MCF 10A (cell line): ENCODE measurements at regions not wholly inside any gene's neighbourhood (a gene's known extent, or its start where the extent isn't known, plus 50 kb on each side); places are given as distances from the start of the nearest gene placed in this dataset.

Source experiments
- BruUV-seq: library from RNA; stranded (reverse); fragments of 400-500 nt; replicated peaks from 2 replicates; lab custom pipeline; 2021; lab: Mats Ljungman, UMichigan
- CTCF ChIA-PET: fragments of 300-600 bp; sonication (Branson Sonifier 250); formaldehyde crosslinking; extraction: SDS; loops from one replicate; lab custom pipeline; 2021; ENCODE audit warnings: antibody characterized with exemption, inconsistent platforms; lab: Yijun Ruan, JAX
- POLR2A ChIA-PET: fragments of 300-600, 350-650 bp; sonication (Branson Sonifier 250); formaldehyde crosslinking; extraction: SDS; loops from one replicate; lab custom pipeline; 2020; ENCODE audit warnings: antibody characterized with exemption, inconsistent platforms; lab: Yijun Ruan, JAX
- DNase-seq: peaks from one replicate; pipeline ENCODE4 v3.0.0-alpha.2; 2018; ENCODE audit not compliant: unreplicated experiment
- H3K27ac Mint-ChIP-seq: one replicate; pipeline ENCODE4 v1.8.0; 2022; ENCODE audit warnings: mild to moderate bottlenecking, low read depth, mixed read lengths; ENCODE audit not compliant: unreplicated experiment
- H3K27me3 Mint-ChIP-seq: one replicate; pipeline ENCODE4 v1.8.0; 2022; ENCODE audit warnings: mixed read lengths; ENCODE audit not compliant: insufficient read depth, unreplicated experiment
- H3K36me3 Mint-ChIP-seq: one replicate; pipeline ENCODE4 v1.8.0; 2022; ENCODE audit warnings: mild to moderate bottlenecking, moderate library complexity, mixed read lengths; ENCODE audit not compliant: insufficient read depth, unreplicated experiment
- H3K4me1 Mint-ChIP-seq: one replicate; pipeline ENCODE4 v1.8.0; 2022; ENCODE audit warnings: mixed read lengths; ENCODE audit not compliant: insufficient read depth, unreplicated experiment
- H3K4me3 Mint-ChIP-seq: one replicate; pipeline ENCODE4 v1.8.0; 2022; ENCODE audit warnings: mild to moderate bottlenecking, moderate library complexity, mixed read lengths; ENCODE audit not compliant: unreplicated experiment
- H3K9me3 Mint-ChIP-seq: one replicate; pipeline ENCODE4 v1.8.0; 2022; ENCODE audit warnings: mixed read lengths; ENCODE audit not compliant: unreplicated experiment
- CTCF ChIP-seq: fragments of 200-600 bp; IDR thresholded peaks from one replicate; pipeline ENCODE4 v1.8.0; 2022; ENCODE audit warnings: antibody characterized with exemption, mild to moderate bottlenecking; ENCODE audit not compliant: unreplicated experiment
- intact Hi-C: fragments of 100-400 bp; cut with micrococcal nuclease; formaldehyde crosslinking; loops from 2 replicates; pipeline ENCODE4 v1.14.1; 2022

GRCh38 chr13:47298506-47298905 is 401.7 kb upstream of the HTR2A start:
- ChIA-PET POLR2A (no interaction called here), CTCF (no interaction called here)
- H3K27me3 Mint-ChIP-seq, result no peaks in the 10 kb centered on the region
- no peak for TF ChIP-seq CTCF
- H3K36me3 Mint-ChIP-seq, result no peaks in the 10 kb centered on the region
- H3K4me1 Mint-ChIP-seq, result no peaks in the 10 kb centered on the region
- BruUV-seq, result no TSS peak
- intact Hi-C loops, result no loop called here
- H3K27ac Mint-ChIP-seq, result no peak overlapping the region
- no peak overlapping the region for H3K4me3 Mint-ChIP-seq
- DNase-seq, result no peak
- H3K9me3 Mint-ChIP-seq, result no peaks in the 10 kb centered on the region

GRCh38 chr13:47294691-47295090 is 397.8 kb upstream of the HTR2A start:
- Mint-ChIP-seq H3K27ac (no peak overlapping the region), H3K9me3 (no peaks in the 10 kb centered on the region), H3K36me3 (no peaks in the 10 kb centered on the region), H3K4me3 (no peak overlapping the region), H3K4me1 (no peaks in the 10 kb centered on the region), H3K27me3 (no peaks in the 10 kb centered on the region)
- DNase-seq, result no peak
- ChIA-PET POLR2A (interaction anchor here (0.6 kb wide), 1 partner anchor 286 kb away, joined by 3 read pairs; no protein-coding TSS in a partner anchor), CTCF (no interaction called here)
- BruUV-seq, result no TSS peak
- intact Hi-C loops, result no loop called here
- no peak for TF ChIP-seq CTCF

GRCh38 chr13:47291107-47291656 is 394.3 kb upstream of the HTR2A start:
- Mint-ChIP-seq H3K4me3 (no peak overlapping the region), H3K9me3 (no peaks in the 10 kb centered on the region), H3K27ac (no peak overlapping the region), H3K27me3 (no peaks in the 10 kb centered on the region), H3K36me3 (no peaks in the 10 kb centered on the region), H3K4me1 (no peaks in the 10 kb centered on the region)
- BruUV-seq, result no TSS peak
- no peak for DNase-seq
- TF ChIP-seq CTCF, result no peak
- ChIA-PET CTCF (interaction anchor here (0.5 kb wide), 1 partner anchor 307 kb away, joined by 3 read pairs; no protein-coding TSS in a partner anchor), POLR2A (interaction anchor here (0.7 to 1.5 kb wide), 2 partner anchors 9 to 27 kb away, joined by 3 to 5 read pairs; no protein-coding TSS in a partner anchor)
- intact Hi-C loops, result no loop called here

- DNase-seq, result no peak
- TF ChIP-seq CTCF, result no peak
- intact Hi-C loops, result no loop called here
- BruUV-seq, result no TSS peak
- no peak overlapping the region for H3K27ac Mint-ChIP-seq
- POLR2A ChIA-PET, result no interaction called here
- no peaks in the 10 kb centered on the region for H3K27me3 Mint-ChIP-seq
- no peaks in the 10 kb centered on the region for H3K9me3 Mint-ChIP-seq
- H3K4me3 Mint-ChIP-seq, result no peak overlapping the region
- CTCF ChIA-PET, result no interaction called here
- no peaks in the 10 kb centered on the region for H3K36me3 Mint-ChIP-seq
- H3K4me1 Mint-ChIP-seq, result no peaks in the 10 kb centered on the region
Measured at GRCh38 chr13:47289567-47289966, 392.7 kb upstream of the HTR2A start.
